Endothelial cell of umbilical vein (primary cell): ENCODE measurements at regions not wholly inside any gene's neighbourhood (a gene's known extent, or its start where the extent isn't known, plus 50 kb on each side); places are given as distances from the start of the nearest gene placed in this dataset.

ENCODE experiments used
- EZH2 ChIP-seq: IDR thresholded peaks from 2 replicates; pipeline ENCODE4 v1.6.1; 2012; ENCODE audit warnings: borderline replicate concordance, low read depth, mild to moderate bottlenecking, moderate library complexity, low read length, inconsistent platforms; ENCODE audit not compliant: severe bottlenecking
- FOS ChIP-seq: IDR thresholded peaks from 2 replicates; pipeline ENCODE4 v1.6.1; 2011; ENCODE audit warnings: mild to moderate bottlenecking, low read length, moderate library complexity, borderline replicate concordance; ENCODE audit not compliant: insufficient read depth
- TF ChIP-seq, protein P1 (sequence below), 2 donors: IDR thresholded peaks; 1 replicate in 1 of 2; 2 replicates in 1 of 2; pipeline ENCODE4 v1.5.1; 2011; ENCODE audit warnings: low read length in 2 of 2, mild to moderate bottlenecking in 2 of 2, moderate library complexity in 2 of 2, control low read depth in 1 of 2, inconsistent platforms in 1 of 2, low read depth in 1 of 2; ENCODE audit not compliant: insufficient read depth in 1 of 2; ENCODE audit errors: extremely low read depth in 1 of 2

DNA sequence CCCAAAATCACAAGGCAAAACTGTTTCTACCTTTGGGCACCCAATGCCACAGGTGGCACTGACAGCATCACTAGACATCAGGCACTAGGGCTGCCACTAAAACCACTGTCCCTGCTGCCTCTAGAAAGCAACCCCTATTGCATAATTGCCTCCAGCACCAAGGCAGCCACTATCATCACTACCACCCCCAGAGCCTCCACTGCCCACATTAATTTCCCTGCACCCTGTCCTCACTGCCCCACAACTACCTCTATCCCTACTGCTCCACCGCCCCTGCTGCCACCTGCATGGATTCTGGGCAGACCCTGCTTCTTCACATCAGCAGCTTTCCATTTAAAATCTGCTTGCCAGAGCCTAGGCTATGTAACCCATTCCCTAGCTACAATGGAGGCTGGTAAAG lies 68.6 kb upstream of the CACHD1 start:
- no peak for TF ChIP-seq EZH2
- TF ChIP-seq, protein P1, sequence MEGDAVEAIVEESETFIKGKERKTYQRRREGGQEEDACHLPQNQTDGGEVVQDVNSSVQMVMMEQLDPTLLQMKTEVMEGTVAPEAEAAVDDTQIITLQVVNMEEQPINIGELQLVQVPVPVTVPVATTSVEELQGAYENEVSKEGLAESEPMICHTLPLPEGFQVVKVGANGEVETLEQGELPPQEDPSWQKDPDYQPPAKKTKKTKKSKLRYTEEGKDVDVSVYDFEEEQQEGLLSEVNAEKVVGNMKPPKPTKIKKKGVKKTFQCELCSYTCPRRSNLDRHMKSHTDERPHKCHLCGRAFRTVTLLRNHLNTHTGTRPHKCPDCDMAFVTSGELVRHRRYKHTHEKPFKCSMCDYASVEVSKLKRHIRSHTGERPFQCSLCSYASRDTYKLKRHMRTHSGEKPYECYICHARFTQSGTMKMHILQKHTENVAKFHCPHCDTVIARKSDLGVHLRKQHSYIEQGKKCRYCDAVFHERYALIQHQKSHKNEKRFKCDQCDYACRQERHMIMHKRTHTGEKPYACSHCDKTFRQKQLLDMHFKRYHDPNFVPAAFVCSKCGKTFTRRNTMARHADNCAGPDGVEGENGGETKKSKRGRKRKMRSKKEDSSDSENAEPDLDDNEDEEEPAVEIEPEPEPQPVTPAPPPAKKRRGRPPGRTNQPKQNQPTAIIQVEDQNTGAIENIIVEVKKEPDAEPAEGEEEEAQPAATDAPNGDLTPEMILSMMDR (IDR thresholded peaks at IDR 0.05; ENCODE audit: extremely low read depth in 1 of 2, insufficient read depth in 1 of 2, low read depth in 1 of 2, low read length in 2 of 2): no peak
- no peak for TF ChIP-seq FOS
